Hippocampal formation (tissue), 2 donors: ENCODE measurements at regions not wholly inside any gene's neighbourhood (a gene's known extent, or its start where the extent isn't known, plus 50 kb on each side); places are given as distances from the start of the nearest gene placed in this dataset.
A peak's percentile ranks its signal among the peaks of the same experiment; 100 is the strongest.
"Not testable (repeated sequence)": the region's sequence is repeated elsewhere in the genome, so short reads cannot be mapped to it uniquely, and the experiment has no call there.

Experiments
- DNase-seq, 2 donors: peaks; one replicate each; lab custom pipeline; 2025; lab: John Stamatoyannopoulos, UW

DNA sequence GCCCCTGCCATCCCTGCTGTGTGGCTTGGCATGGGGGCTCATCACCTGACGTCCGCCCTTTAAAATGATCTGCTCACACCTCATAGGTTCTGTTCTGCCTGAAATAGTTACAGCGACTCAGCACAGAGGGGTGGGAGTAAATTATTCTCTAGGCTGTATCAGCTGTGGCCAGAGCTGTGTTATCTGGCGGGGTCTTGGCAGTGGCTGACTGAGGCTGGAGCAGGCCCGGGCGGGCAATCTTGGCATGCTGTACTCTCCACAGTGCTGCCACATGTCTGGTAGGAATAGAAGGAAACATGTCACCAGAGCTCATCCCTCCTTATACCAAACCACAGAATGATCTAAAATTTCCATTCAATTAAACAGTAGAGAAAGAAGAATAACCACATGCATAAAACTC is 499.9 kb upstream of the LMCD1 start:
- no peak for DNase-seq

DNA sequence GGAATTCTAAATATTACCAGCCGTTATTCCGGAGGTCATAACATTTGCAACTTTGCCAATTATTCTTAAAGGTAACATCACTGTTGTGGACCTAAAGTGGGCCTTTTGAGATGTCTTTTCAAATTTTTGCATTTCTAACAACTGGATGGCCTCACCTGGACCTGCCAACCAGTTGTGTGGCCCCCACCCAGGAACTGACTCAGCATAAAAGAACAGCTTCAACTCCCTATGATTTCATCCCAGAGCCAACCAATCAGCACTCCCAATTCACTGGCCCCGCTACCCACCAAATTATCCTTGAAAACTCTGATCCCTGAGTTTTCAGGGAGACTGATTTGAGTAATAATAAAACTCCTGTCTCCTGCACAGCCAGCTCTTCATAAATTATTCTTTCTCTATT is 489.7 kb upstream of the LMCD1 start:
- no peak for DNase-seq

DNA sequence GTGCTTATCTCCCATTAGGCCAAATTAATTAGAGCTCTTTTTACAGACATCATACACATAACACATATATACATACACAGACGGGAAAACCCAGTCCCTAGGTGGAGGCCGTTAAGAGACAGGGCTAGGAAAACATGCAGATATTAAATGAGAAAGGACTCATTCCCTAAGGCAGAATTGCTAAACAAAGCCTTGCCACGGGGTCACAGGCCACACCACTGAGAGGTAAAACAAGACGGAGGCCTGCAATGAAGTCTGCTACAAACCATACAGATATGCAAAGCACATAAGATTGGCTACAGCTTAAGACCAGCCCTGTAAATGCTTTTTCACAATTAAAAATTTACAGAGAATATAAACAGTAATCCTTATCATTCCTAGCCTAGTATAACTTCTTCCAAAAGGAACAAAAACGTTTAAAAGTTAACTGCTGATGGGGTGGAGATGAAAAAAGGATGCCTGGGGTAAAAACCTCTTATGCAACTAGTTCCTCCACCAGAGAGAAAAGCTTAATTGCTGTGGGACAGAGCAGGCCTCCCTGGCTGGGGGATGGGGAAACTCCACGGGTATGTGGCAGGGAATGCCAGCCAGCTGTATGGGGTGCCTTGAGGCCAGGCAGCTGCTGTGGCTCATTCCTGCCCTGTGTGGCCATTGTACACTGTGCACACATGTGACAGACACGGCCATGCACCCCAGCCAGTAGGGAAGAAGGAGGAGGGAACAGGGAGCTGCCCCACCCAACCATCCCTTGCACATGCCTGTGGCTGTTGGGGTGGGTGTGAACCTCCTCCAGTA is 481.4 kb upstream of the LMCD1 start:
- DNase-seq: no peak

DNA sequence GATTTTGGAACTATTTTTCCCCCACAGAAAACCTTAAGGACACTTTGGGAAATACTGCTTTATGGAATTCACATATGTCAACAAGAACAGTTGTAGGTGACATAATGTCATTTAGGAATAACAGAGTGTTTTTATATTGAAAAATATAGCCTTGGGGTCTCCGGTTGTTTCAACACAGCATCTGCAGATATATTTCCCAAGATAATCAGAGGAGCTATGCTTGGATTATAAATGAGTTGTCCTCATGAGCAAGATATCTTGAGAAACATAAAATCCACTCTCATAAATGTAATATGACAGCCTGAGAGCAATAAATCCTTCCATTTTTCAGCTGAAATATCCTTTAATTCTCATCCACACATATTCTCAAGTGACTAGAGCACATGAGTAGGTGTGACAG is 473.7 kb upstream of the LMCD1 start:
- no peak for DNase-seq

DNA sequence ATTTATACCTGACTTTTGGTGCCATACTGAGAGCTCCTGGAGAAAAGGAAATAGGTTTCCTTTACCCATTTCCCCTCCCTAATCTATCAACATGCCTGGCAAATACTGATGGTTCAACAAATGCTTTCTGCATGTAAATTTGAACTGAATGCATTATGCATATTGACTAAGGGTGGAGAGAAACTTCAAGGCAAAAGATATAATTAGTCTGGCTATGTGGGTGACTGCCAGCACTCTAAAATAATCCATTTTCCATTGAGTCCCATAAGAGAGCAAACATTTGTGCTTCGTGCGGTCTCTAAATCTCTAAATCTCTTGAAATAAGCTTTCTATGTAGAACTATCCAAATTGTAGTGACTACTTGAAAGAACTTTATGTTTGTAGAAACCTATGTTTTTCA is 451.3 kb upstream of the LMCD1 start:
- no peak for DNase-seq

DNA sequence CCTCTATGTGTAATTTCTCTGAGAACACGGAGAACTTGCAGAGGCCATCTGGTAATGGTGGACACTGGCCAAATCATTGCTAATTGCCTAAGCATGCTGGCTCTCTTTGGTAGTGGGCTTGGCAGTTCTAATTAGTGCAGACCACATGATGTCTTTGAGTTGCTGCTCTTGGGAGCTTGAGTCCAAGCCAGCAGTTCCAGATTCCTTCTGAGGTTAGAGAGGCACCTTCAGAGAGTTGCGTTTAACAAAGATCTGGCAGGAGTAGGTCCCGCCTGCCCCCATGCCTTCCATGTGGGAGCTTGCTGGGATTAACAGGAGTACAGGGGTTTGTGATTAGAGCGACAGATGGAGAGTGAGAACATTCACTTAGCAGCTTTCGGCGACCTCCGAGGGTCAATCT is 449.0 kb upstream of the LMCD1 start:
- peak in 1 of 2 donors; percentile 12 for DNase-seq

DNA sequence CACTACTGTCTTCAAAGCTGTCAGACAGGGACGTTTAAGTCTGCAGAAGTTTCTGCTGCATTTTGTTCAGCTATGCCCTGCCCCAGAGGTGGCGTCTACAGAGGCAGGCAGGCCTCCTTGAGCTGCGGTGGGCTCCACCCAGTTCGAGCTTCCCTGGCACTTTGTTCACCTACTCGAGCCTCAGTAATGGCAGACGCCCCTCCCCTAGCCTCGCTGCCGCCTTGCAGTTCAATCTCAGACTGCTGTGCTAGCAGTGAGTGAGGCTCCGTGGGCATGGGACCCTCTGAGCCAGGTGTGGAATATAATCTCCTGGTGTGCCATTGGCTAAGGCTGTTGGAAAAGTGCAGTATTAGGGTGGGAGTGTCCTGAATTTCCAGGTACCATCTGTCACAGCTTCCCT is 433.5 kb upstream of the LMCD1 start:
- not testable (repeated sequence) for DNase-seq

DNA sequence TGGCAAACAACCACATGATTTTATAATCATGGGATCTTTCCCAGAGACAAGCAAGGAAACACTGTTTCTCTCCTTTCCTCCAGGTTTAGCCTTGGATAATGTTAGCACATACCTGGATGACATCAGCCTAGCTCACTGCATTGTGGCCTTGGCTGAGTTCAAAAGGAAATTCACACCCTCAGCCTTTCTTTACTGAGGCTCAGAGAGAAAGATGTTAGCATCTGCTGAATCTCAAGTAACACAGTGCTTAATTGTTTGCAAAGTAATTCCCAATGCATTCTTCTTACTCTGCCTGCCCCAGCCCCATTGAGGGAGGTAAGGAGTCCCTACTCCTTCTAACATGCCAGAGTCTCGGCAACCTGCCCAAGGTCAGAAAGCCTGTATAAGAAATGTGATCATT is 432.2 kb upstream of the LMCD1 start:
- no peak for DNase-seq

DNA sequence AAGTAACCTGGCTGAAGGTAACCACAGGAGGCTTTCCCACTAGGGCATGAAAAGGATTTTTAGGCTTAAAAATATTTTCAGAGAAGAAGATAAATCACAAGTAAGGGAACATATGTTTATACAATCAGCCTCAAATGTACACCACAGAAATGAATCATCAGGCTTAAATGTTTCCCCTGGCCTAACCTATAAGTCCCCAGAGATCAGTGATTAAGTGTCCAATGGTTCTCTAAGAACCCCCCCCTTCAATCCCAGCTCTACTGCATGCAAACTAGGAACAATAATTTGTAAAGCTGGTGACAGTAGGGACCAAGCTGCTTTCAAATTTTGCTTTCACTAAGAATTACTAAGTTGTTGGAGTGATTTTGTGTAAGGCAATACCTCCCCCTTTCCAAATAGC is 431.6 kb upstream of the LMCD1 start:
- DNase-seq: no peak

DNA sequence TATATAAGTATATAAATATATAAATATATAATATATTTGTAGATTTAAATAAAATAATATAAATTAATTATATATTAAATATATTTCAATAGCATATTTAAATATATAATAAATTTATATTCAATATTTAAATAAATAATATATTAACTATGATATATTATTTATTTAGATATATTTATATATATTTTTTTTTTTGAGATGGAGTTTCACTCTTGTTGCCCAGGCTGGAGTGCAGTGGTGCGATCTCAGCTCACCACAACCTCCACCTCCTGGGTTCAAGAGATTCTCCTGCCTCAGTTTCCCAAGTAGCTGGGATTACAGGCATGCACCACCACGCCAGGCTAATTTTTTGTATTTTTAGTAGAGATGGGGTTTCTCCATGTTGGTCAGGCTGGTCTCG is 426.9 kb upstream of the LMCD1 start:
- not testable (repeated sequence) for DNase-seq

DNA sequence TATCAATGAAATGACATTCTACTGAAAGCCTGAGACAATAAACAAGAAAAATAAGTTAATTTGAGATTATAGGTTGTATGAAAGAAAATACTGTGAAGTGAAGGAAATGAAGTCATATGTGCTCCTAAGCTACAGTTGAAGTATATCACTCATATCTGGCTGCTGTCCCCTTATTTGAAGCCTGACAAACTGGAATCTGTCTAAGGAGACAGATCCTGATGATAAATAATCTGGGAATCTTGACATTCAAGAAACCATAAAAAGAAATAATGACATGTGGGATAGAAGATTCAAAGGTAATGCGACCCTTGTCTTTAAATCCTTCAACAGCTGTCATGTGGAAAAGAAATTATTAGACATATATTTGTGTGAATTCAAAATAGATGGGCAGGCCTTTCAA is 424.5 kb upstream of the LMCD1 start:
- DNase-seq: no peak

DNA sequence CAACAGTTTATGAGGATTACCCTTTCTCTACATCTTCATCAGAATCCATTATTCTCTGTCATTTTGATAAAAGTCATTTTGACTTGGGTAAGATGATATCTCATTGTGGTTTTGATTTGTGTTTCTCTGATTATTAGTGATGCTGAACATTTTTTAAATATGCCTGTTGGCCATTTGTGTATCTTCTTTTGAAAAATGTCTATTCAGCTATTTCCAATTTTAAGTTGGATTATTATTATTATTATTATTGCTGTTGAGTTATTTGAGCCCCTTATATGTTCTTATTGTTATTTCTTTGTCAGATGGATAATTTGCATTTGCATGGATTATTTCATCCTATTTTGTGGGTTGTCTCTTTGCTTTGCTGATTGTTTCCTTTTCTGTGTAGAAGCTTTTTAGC is 421.2 kb upstream of the LMCD1 start:
- no peak for DNase-seq

DNA sequence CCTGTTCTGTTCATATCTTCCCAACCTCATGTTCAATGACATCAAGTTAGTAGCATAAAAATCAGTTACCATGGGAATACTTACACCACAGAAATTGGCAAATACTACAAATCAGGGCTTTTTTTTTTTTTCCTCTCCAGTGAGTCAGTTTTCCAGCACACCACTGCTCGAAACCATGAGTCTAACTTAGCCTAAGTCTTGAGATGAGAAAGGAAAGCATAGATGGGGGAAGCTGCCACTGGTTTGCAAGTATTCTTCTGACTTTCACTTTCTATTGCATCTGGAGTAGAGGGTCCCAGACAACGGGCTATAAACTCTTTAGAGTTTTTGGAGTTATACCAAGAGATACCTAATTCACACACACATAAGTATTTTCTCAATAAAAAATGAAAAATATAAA is 416.1 kb upstream of the LMCD1 start:
- DNase-seq: no peak

DNA sequence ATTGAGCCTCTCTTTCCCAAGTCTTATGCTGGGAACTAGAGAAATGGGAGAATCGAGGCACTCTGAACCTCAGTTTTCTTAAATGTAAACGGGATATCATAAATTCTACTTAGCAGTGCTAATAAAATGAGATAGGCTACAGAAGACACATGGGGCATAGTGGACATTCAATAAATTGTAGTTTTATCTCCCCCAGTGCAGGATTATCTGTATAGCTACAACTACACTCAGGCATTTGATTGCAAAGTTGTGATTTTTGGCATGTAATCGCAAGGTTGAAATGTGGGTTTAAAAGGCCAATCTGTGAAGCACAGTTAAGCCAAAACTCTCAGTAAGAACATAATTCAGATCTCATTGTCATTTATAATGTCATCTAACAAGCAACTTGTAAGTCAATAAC is 413.7 kb upstream of the LMCD1 start:
- no peak for DNase-seq

DNA sequence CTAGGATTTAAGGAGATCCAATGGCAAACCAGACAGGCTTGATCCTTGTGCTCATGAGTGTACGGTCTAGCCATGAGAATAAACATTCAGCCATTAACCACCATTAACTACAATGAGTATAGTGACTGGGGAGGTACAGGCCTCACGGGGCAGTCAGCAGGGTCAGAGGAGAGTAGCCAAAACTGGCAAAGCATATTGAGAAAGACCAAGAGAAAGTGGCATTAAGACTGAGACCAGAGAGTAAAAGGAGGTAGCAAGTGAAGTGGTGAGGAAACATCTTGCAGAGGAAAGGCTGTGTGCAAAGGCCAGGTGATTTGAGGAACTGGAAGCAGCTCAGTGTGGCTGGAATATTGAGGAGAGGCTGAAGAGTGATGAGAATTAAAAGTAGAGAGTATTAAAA is 407.2 kb upstream of the LMCD1 start:
- DNase-seq: no peak

DNA sequence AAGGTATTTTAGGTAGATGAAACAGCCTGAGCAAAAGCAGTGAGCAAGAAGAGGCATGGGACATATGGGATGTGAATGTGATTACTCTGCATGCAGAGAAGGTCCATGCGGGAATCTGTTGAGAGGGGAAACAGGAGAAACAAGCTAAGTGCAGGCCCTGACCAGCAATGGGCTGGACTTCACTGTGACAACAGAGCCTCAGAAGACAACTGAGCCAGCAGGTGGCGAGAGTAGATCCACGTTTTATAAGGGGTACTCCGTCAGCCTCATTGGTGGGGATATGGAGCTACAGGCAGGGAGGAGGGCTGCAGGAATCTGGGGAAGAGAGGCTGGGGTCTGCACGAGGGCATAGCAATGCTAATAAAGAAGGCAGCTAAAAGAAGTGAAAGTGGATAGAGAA is 405.9 kb upstream of the LMCD1 start:
- DNase-seq: no peak

DNA sequence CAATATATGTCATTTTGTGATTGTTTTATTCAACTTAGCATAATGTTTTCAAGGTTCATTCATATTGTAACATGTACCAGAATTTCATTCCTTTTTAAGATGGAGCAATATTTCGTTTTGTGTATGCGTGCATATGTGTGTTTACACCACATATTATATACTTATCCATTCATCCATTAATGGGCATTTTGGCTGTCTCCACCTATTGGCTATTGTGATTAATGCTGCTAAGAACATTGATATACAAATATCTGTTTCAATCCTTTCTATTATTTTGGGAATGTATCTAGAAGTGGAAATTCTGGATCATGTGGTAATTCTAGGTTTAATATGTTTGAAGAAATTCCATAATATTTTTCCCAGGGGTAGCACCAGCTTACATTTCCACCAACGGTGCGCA is 403.9 kb upstream of the LMCD1 start:
- no peak for DNase-seq

DNA sequence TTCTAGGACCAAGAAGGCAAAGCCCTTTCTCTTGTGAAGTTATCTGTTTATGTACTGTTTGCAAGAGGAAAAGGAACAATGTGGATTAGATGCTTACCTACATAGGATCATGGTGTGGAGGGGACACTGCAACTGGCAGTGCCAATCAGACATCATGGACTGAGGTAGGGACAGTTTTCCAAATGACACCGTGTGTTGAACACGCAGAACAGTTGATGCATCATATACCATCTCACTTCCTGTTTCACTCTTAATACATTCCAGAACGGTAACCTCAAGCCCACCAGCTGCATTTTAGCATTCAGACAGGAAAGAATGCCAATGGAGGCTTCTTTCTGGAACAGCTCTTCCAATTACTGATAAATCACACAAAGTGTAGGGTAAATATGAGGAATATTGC is 397.7 kb upstream of the LMCD1 start:
- no peak for DNase-seq

DNA sequence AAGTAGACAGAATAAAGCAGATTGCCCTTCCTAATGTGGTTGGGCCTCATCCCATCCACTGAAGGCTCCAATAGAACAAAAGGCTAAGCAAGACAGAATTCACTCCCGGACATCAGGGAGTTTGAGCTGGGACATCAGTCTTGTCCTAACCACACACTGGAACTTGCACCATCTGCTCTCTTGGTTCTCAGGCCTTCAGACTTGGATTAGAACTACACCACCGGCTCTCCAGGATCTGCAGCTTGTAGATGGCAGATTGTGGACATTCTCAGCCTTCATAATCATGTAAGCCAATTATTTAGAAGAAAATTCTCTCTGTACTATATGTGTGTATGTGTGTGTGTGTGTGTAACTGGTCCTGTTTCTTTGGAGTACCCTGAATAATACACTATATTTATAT is 394.7 kb upstream of the LMCD1 start:
- no peak for DNase-seq

DNA sequence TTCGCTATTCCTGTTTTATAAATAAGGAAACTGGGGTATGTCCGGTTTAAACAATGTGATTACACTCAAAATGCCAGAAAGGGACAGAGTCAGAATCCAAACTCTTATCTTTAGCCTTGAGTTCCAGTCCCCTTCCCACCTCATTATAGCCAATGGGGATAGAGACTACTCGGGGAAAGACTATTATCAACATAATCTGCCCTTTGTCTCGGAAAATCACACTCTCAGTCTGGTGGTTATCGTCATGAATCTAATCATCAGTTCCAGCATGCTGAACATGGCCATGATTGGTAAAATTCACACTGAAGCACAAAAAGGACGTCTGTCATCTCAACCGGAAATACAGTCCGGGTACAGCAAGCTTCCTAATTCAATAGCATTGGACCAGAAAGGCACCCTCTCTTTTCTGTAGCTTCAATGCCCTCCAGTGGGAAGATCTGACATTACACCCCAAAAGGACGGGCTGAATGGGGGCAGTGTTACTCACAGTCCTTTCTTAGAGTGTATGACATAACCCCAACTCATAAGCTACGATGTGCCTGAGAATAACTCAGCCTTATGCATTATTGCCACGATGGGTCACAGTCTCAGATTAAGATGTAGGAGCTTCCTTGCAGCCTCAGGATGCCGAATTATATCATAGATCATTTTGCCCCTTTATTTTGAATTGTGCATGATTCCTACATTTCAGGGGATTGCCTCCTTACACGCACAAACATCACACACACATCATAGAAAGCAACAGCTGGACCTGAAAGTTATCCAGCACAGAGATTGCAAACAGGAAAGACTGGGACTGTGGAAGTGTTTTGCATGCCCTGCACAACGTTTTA is 390.4 kb upstream of the LMCD1 start:
- DNase-seq: peak; percentile 69 to 89

DNA sequence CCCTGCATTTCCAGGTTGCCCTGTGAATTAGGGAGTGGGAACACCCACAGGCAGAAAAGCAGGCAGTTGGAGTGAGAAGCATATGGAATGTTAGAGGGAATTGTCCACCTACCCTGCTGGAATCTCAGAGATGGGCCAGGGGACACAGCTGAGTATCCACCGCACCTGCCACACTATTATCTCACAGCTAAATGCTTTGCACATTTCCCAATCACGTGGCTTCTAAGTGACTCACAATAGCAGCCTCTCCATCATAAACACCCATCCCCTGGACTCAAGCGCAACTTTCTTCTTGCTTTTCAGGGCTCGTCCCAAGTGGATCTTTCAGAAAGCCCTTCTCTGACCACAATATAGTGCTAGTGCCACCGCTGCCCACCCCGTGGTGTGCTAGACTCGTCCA is 389.0 kb upstream of the LMCD1 start:
- no peak for DNase-seq

DNA sequence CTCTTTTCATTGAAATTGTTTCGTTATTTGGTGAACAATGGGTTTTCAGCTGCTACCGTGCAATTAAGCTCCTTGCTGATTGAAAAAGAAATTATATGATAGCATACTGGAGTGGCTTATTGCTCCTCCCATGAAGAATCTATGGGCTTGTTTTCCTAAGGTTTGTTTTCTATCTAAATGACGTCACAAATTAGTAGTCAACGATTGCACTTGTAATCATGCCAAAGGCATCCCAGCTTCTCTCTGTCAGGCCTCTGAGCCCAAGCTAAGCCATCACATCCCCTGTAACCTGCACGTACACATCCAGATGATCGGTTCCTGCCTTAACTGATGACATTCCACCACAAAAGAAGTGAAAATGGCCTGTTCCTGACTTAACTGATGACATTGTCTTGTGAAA is 388.0 kb upstream of the LMCD1 start:
- DNase-seq: no peak

DNA sequence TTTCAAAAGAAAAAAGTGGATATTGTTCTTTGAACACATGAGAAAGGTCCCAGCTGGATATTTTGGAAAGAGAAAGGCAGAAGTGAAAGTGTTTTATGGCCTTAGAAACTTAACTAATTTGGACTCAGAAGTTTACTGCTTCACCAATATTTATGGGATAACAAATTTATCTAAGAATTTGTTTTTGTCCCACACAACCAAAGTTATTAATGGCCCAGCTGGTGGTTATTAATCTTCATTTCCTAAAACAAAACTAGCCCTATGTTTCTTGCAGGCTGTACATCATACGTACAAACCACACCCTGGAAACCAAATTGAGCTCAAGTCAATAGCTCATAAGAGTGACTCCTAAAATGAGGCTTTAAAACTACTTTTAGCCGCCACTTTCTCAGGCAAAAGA is 372.9 kb upstream of the LMCD1 start:
- no peak for DNase-seq

DNA sequence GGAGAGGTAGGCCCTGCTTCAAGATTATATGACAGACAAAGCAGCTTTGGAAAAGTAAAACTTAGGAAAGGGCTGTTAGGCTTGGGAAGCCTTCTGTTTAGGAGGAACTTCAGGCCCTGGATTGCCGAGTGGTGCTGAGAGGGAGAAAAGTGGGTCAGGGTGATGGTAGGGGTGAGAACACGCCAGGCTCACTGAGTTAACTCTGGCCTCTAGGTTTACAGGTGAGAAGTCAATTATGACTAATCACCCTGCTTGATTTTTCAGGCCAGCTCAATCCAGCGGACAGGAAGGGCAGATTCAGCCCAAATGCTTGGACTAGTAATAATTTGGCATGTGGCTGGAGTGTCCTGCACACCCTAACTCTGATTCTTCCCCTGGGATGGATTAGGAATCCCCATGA is 365.1 kb upstream of the LMCD1 start:
- no peak for DNase-seq
